GM12892 (cell line): ENCODE measurements at regions not wholly inside any gene's neighbourhood (a gene's known extent, or its start where the extent isn't known, plus 50 kb on each side); places are given as distances from the start of the nearest gene placed in this dataset.

Experiments
- POLR2A ChIP-seq: IDR thresholded peaks from 2 replicates; pipeline ENCODE4 v1.6.1; 2011; ENCODE audit warnings: low read depth, low read length, control low read depth
- TAF1 ChIP-seq: IDR thresholded peaks from 2 replicates; pipeline ENCODE4 v1.6.1; 2011; ENCODE audit warnings: low read depth, mild to moderate bottlenecking, control low read depth, low read length, borderline replicate concordance

- no peak for TF ChIP-seq POLR2A
- no peak for TF ChIP-seq TAF1
Measured at GRCh38 chr14:44211718-44212117, 295.4 kb downstream of the FSCB start.
